ENCODE measurements at regions not wholly inside any gene's neighbourhood (a gene's known extent, or its start where the extent isn't known, plus 50 kb on each side); places are given as distances from the start of the nearest gene placed in this dataset.
"Not testable (repeated sequence)": the region's sequence is repeated elsewhere in the genome, so short reads cannot be mapped to it uniquely, and the experiment has no call there.

DNA sequence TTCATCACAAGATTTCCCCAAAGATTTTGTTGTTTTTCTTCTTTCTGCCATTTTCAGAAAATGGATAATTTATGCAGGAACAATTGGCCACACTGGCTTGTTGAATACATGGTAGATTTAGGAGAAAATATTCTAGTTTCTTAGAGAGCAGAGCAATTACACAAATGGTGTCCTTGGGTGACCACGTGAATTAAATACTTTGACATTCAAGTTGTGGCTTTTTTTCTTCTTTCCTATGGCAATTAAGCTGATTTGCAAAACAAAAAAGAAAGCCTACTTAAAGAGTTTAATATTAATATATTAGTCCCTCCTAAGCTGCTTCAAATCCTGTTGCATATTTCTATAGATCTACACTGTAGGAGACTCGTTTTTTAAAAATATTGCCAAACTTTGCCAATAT, 133.0 kb upstream of the HTR2C start:
- POLR2A ChIA-PET (ENCODE audit: low non-redundant PET) = no interaction called here
- DNase-seq (ENCODE audit: low spot score) = no peak
- TF ChIP-seq, protein P1, sequence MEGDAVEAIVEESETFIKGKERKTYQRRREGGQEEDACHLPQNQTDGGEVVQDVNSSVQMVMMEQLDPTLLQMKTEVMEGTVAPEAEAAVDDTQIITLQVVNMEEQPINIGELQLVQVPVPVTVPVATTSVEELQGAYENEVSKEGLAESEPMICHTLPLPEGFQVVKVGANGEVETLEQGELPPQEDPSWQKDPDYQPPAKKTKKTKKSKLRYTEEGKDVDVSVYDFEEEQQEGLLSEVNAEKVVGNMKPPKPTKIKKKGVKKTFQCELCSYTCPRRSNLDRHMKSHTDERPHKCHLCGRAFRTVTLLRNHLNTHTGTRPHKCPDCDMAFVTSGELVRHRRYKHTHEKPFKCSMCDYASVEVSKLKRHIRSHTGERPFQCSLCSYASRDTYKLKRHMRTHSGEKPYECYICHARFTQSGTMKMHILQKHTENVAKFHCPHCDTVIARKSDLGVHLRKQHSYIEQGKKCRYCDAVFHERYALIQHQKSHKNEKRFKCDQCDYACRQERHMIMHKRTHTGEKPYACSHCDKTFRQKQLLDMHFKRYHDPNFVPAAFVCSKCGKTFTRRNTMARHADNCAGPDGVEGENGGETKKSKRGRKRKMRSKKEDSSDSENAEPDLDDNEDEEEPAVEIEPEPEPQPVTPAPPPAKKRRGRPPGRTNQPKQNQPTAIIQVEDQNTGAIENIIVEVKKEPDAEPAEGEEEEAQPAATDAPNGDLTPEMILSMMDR (conservative IDR thresholded peaks at IDR 0.05; ENCODE audit: low read depth) = no peak
- no peak overlapping the region for H3K27ac ChIP-seq
- CTCF ChIA-PET = interaction anchor here (0.6 kb wide), 1 partner anchor 696 kb away, joined by 5 read pairs; no protein-coding TSS in a partner anchor

DNA sequence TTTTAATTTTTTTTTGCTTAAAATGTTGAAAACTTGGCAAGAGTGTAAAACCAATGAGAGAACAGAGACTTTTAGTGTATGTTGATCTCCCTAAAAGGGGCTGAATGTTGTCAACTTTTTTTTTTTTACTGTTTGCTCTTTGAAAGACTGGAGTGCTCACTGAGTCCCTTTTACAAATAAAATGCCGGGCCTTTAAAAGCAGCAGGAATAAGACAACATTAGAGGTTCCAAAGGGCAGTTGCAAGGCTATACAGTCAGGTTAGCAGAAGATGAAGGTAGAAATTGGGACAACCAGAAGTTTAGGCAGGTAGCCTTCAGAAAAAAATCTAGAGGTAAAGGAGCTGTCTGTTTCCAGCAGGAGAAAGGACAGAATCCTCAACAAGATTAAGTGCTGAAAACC, 132.5 kb upstream of the HTR2C start:
- no peak for DNase-seq (ENCODE audit: low spot score)
- no peak overlapping the region for H3K27ac ChIP-seq
- ChIA-PET CTCF (interaction anchor here (0.6 kb wide), 1 partner anchor 695 kb away, joined by 5 read pairs; no protein-coding TSS in a partner anchor), POLR2A (ENCODE audit: low non-redundant PET) (no interaction called here)
- TF ChIP-seq, protein P1 (conservative IDR thresholded peaks at IDR 0.05; ENCODE audit: low read depth) = no peak

DNA sequence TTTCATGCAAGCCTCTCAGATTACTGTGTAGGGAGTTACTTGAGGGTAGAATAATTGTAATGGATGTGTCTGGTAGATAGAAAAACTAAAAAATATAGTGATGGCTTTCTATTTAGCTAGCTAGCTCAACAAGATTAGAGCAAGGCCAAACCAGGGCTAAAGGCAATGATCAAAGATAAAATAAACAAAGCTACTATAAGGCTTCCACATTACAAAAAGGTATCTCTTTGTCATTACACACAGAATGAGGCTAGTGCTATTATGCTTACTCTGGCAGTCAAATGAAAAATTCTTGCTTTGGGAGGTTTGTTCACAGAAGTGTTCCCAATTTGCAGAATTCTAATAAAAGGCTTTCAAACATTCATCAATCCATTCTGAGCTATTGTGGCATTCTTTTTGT, 121.6 kb upstream of the HTR2C start:
- TF ChIP-seq, protein P1 (conservative IDR thresholded peaks at IDR 0.05; ENCODE audit: low read depth) = no peak
- ChIA-PET CTCF (no interaction called here), POLR2A (ENCODE audit: low non-redundant PET) (no interaction called here)
- DNase-seq (ENCODE audit: low spot score) = no peak
- no peak overlapping the region for H3K27ac ChIP-seq

DNA sequence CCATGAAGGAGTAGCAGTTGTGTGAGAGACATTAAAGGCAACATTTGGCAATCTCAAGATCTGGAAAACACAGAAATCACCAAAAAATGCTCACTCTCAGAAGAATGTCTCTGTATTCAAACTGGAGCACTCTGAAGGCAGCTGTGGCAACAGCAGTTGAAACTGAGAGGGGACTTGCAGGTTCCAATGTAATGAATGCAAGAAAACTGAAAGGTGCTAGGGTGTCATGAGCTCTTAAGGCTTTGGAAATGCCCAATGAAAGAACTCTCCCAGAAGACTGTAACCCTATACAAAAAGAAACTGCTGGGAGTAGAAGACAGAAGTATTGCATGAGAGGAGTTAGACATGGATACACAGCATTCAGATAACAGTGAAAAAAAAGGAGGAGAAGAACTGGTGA, 118.2 kb upstream of the HTR2C start:
- POLR2A ChIA-PET (ENCODE audit: low non-redundant PET) = no interaction called here
- CTCF ChIA-PET = no interaction called here
- H3K27ac ChIP-seq = no peak overlapping the region

DNA sequence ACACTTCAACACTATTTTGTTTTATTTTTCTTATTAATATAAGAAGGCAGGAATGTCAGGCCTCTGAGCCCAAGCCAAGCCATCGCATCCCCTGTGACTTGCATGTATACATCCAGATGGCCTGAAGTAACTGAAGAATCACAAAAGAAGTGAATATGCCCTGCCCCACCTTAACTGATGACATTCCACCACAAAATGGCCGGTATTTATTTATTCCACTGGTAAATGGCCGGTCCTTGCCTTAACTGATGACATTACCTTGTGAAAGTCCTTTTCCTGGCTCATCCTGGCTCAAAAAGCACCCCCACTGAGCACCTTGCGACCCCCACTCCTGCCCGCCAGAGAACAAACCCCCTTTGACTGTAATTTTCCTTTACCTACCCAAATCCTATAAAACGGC, 111.9 kb upstream of the HTR2C start:
- CTCF ChIA-PET; DNase-seq (ENCODE audit: low spot score); H3K27ac ChIP-seq; POLR2A ChIA-PET (ENCODE audit: low non-redundant PET): not testable (repeated sequence)

More for the DNA sequence above, 118.2 kb upstream of the HTR2C start:
- DNase-seq (ENCODE audit: low spot score) = no peak
- TF ChIP-seq, protein P1 (conservative IDR thresholded peaks at IDR 0.05; ENCODE audit: low read depth) = no peak

DNA sequence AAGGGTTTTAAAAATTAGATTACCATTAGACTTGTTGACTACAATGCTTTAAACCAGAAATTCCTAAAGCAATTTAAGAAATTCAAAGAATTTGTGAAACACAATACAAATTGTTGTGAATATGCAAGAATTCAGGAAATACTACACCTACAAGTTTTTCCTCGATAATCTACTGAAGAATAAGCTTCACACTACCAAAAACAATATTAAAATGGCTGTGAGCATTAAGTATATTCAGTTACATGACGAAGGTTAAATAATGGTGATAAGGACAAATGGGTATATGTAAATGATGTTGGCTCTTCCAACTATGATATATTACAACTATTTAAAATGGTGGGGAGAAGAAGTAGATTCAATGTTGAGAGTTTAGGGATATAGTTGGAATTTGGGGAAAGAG, 111.1 kb upstream of the HTR2C start:
- no peak overlapping the region for H3K27ac ChIP-seq
- TF ChIP-seq, protein P1 (conservative IDR thresholded peaks at IDR 0.05; ENCODE audit: low read depth) = no peak
- ChIA-PET CTCF (no interaction called here), POLR2A (ENCODE audit: low non-redundant PET) (no interaction called here)
- no peak for DNase-seq (ENCODE audit: low spot score)

DNA sequence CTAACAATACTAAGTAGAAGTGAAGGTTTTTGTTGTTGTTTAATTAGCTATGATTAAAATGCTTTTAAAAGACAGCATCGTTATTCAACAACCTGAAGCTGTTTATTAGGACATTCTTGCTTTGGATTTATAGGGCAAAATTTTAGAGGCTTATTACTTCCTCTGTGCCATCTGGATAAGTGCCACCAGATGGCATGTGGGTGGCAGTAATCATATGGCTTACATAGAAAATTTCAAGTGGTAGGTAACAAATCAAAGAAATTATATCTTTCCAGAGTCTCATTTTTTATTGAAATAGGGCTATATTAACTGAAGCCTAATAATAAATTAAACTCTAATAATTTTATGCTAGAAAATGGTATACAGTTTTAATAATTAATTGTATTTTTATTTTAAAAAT, 83.3 kb upstream of the HTR2C start:
- TF ChIP-seq, protein P1 (conservative IDR thresholded peaks at IDR 0.05; ENCODE audit: low read depth) = no peak
- DNase-seq (ENCODE audit: low spot score) = no peak
- POLR2A ChIA-PET (ENCODE audit: low non-redundant PET) = no interaction called here
- no peak overlapping the region for H3K27ac ChIP-seq
- CTCF ChIA-PET = no interaction called here
